ENCODE measurements at regions not wholly inside any gene's neighbourhood (a gene's known extent, or its start where the extent isn't known, plus 50 kb on each side); places are given as distances from the start of the nearest gene placed in this dataset.

DNA sequence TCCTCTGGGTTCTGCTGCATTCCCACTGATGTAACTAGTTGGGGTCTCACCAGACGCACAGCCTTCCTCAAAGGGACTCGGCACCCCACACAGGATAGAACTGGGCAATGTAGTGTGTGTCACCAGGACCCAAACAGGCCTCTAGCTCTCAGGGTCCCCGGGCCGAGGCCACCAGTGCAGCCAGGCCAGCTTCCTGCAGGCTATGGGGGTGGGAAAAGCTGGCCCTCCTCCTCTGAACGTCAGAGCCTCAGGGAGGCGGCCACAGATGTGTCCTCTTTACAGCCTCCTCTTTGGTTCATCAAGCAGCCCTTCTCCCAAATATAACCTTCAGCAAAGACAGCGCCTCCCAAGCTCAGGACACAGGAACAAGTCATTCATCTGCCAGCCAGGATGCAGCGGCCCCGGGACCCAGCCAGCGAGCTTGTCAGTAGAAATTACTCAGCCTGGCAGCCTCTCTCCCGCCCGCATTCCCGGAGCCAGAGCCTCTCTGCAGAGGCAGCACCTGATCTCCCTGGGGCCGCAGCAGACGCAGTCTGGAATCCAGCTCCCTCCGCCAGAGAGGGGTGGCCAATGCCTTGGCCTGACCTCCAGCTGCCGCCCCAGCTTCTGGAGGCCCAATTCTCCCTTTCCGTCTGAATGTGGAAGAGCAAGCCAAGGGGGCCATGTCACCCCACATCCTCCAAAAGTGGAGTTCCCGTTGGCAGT, 288.5 kb downstream of the FBXW7 start:
- H3K36me3 ChIP-seq (ENCODE audit: insufficient read depth): no peaks in the 10 kb centered on the region
- no peaks in the 10 kb centered on the region for H3K27me3 ChIP-seq (ENCODE audit: insufficient read depth, low read depth)
- TF ChIP-seq, protein P1, sequence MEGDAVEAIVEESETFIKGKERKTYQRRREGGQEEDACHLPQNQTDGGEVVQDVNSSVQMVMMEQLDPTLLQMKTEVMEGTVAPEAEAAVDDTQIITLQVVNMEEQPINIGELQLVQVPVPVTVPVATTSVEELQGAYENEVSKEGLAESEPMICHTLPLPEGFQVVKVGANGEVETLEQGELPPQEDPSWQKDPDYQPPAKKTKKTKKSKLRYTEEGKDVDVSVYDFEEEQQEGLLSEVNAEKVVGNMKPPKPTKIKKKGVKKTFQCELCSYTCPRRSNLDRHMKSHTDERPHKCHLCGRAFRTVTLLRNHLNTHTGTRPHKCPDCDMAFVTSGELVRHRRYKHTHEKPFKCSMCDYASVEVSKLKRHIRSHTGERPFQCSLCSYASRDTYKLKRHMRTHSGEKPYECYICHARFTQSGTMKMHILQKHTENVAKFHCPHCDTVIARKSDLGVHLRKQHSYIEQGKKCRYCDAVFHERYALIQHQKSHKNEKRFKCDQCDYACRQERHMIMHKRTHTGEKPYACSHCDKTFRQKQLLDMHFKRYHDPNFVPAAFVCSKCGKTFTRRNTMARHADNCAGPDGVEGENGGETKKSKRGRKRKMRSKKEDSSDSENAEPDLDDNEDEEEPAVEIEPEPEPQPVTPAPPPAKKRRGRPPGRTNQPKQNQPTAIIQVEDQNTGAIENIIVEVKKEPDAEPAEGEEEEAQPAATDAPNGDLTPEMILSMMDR (conservative IDR thresholded peaks at IDR 0.05; ENCODE audit: low read depth, low read length): no peak
- H3K4me3 ChIP-seq (IDR thresholded peaks at IDR 0.05; ENCODE audit: insufficient read depth, low read depth, low read length): no peak overlapping the region
- H4K20me1 ChIP-seq (ENCODE audit: insufficient read depth): no peaks in the 10 kb centered on the region
- H3K79me2 ChIP-seq (ENCODE audit: insufficient read depth, low read depth): no peaks in the 10 kb centered on the region
- H3K27ac ChIP-seq: no peak overlapping the region
- no peaks in the 10 kb centered on the region for H3K4me1 ChIP-seq (ENCODE audit: low read depth, poor library complexity, severe bottlenecking)
- H3K4me2 ChIP-seq: no peak overlapping the region
- no peak overlapping the region for H2AFZ ChIP-seq (ENCODE audit: low read depth)
- no peak overlapping the region for H3K9ac ChIP-seq

DNA sequence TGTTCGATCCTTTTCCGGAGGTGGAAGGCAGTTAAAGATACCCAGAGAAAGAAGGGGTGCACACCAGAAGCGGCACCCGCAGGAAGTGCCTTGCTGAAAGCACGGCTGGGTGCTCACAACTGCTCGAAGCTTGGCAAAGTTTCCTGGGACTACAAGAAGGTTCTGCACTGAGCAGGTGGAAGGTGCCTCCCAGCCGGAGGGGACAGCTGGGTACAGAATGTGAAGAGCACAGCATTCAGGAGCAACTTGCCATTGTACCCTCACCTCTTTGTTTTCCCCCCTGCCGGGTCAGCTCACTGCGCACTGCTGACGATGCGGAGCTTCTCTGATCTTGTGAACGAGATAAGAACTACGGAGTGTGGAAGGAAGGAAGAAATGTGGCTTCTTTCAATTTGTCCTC, 289.2 kb downstream of the FBXW7 start:
- Histone ChIP-seq H3K4me2 (no peak overlapping the region), H2AFZ (ENCODE audit: low read depth) (no peak overlapping the region), H3K36me3 (ENCODE audit: insufficient read depth) (no peaks in the 10 kb centered on the region), H3K9ac (no peak overlapping the region), H3K4me1 (ENCODE audit: low read depth, poor library complexity, severe bottlenecking) (no peaks in the 10 kb centered on the region), H4K20me1 (ENCODE audit: insufficient read depth) (no peaks in the 10 kb centered on the region), H3K27me3 (ENCODE audit: insufficient read depth, low read depth) (no peaks in the 10 kb centered on the region), H3K27ac (no peak overlapping the region), H3K4me3 (IDR thresholded peaks at IDR 0.05; ENCODE audit: insufficient read depth, low read depth, low read length) (no peak overlapping the region), H3K79me2 (ENCODE audit: insufficient read depth, low read depth) (no peaks in the 10 kb centered on the region)
- TF ChIP-seq, protein P1 (conservative IDR thresholded peaks at IDR 0.05; ENCODE audit: low read depth, low read length): no peak

DNA sequence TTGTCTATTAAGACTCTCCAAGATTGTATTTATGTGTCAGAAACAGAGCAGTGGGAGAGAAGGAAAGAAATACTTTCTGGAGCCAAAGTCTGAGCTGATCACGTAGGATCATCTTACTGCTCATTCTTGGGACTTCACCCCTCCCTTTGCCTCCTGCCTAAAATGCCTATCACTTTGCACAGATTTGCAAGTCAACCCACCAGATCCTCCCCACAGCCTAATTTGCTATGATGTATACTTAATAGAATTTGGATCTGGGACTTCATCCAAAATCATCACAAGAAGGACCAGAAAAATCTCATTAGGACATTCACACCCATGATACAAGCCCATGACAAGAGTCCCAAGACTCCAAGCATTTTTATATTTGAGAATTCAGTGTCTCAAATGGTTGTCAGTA, 290.2 kb downstream of the FBXW7 start:
- H3K36me3 ChIP-seq (ENCODE audit: insufficient read depth): no peaks in the 10 kb centered on the region
- no peak overlapping the region for H3K4me3 ChIP-seq (IDR thresholded peaks at IDR 0.05; ENCODE audit: insufficient read depth, low read depth, low read length)
- H3K9ac ChIP-seq: no peak overlapping the region
- no peak overlapping the region for H2AFZ ChIP-seq (ENCODE audit: low read depth)
- TF ChIP-seq, protein P1 (conservative IDR thresholded peaks at IDR 0.05; ENCODE audit: low read depth, low read length): no peak
- no peaks in the 10 kb centered on the region for H4K20me1 ChIP-seq (ENCODE audit: insufficient read depth)
- no peaks in the 10 kb centered on the region for H3K4me1 ChIP-seq (ENCODE audit: low read depth, poor library complexity, severe bottlenecking)
- H3K79me2 ChIP-seq (ENCODE audit: insufficient read depth, low read depth): no peaks in the 10 kb centered on the region
- no peaks in the 10 kb centered on the region for H3K27me3 ChIP-seq (ENCODE audit: insufficient read depth, low read depth)
- no peak overlapping the region for H3K27ac ChIP-seq
- H3K4me2 ChIP-seq: no peak overlapping the region

DNA sequence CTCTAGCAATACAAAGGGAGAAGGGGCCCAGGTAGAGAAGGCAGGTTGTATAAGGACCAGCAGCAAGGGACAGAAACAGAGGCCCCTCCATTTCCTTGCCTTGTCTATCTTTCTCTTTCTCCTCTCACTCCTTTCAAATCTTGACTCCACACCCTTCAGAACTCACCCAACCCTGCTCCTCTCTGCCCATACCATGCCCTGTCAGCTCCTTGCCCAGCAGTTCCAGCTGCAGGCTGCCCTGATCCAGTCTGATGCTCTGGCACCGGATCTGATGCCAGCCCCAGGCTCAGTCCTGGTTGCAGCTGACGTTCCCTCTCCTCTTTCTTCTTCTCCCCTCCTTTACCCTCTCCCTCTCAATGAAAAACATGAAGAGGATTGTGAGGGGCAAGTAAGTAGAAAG, 291.2 kb downstream of the FBXW7 start:
- Histone ChIP-seq H3K27ac (no peak overlapping the region), H4K20me1 (ENCODE audit: insufficient read depth) (no peaks in the 10 kb centered on the region), H3K9ac (no peak overlapping the region), H2AFZ (ENCODE audit: low read depth) (no peak overlapping the region), H3K27me3 (ENCODE audit: insufficient read depth, low read depth) (no peaks in the 10 kb centered on the region), H3K36me3 (ENCODE audit: insufficient read depth) (no peaks in the 10 kb centered on the region), H3K4me2 (no peak overlapping the region), H3K79me2 (ENCODE audit: insufficient read depth, low read depth) (no peaks in the 10 kb centered on the region), H3K4me1 (ENCODE audit: low read depth, poor library complexity, severe bottlenecking) (no peaks in the 10 kb centered on the region), H3K4me3 (IDR thresholded peaks at IDR 0.05; ENCODE audit: insufficient read depth, low read depth, low read length) (no peak overlapping the region)
- TF ChIP-seq, protein P1 (conservative IDR thresholded peaks at IDR 0.05; ENCODE audit: low read depth, low read length): no peak
